SU-DHL-6 (cell line): ENCODE measurements at regions not wholly inside any gene's neighbourhood (a gene's known extent, or its start where the extent isn't known, plus 50 kb on each side); places are given as distances from the start of the nearest gene placed in this dataset.

Experiments
- EZH2phosphoT487 ChIP-seq: fragments of 200-600 bp; sonication (generic), shearing (Covaris generic); conservative IDR thresholded peaks from 2 replicates; pipeline ENCODE4 v1.6.1; 2018; ENCODE audit warnings: mild to moderate bottlenecking, antibody characterized with exemption, low read length, moderate library complexity, mixed read lengths
- TF ChIP-seq, protein P1 (sequence below): fragments of 200-600 bp; sonication (generic); IDR thresholded peaks from one replicate; pipeline ENCODE4 v1.5.1; 2017; ENCODE audit warnings: antibody characterized with exemption, mild to moderate bottlenecking, low read length, moderate library complexity; ENCODE audit not compliant: insufficient read depth, poor library complexity, severe bottlenecking

DNA sequence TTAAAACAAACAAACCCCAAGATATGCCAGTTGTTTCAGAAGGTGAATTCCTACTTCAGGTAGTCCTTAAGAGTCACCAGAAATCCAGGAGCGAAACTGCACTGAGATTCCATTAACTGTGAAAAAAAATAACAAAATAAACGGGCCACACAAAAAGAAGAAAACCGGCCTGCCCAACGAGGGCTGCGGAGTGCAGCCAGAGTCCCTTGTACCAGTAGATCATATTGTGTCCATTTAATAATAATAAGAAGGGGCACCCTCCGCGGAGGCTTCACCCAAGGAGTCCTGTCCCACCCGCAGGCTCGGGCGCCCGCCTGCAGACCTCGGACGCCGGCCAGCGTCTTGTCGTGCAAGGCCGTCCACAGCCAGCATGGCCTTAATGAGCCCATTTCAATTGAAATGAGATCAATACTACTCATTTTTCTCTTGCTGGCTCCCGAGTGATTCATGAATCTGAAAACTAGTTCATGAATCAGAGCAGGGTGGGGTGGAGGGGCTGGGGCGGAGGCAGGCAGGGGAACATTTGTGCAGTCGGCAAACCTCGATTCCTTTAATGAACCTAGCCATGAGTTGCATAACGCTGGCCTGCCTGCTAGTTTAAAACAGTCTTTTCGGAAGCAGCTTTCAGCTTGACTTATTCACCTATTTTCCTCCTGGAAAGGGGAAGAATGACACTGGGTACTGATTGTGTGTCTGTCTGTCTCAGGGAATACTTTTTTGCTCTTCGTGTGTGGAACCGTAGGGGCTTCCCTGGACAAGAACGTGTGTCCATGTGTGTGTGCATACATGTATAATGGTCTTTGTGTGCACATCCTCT, 113.1 kb upstream of the IRF2BP2 start:
- TF ChIP-seq, protein P1, sequence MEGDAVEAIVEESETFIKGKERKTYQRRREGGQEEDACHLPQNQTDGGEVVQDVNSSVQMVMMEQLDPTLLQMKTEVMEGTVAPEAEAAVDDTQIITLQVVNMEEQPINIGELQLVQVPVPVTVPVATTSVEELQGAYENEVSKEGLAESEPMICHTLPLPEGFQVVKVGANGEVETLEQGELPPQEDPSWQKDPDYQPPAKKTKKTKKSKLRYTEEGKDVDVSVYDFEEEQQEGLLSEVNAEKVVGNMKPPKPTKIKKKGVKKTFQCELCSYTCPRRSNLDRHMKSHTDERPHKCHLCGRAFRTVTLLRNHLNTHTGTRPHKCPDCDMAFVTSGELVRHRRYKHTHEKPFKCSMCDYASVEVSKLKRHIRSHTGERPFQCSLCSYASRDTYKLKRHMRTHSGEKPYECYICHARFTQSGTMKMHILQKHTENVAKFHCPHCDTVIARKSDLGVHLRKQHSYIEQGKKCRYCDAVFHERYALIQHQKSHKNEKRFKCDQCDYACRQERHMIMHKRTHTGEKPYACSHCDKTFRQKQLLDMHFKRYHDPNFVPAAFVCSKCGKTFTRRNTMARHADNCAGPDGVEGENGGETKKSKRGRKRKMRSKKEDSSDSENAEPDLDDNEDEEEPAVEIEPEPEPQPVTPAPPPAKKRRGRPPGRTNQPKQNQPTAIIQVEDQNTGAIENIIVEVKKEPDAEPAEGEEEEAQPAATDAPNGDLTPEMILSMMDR: no peak
- no peak for TF ChIP-seq EZH2phosphoT487
